ENCODE measurements at regions not wholly inside any gene's neighbourhood (a gene's known extent, or its start where the extent isn't known, plus 50 kb on each side); places are given as distances from the start of the nearest gene placed in this dataset.

DNA sequence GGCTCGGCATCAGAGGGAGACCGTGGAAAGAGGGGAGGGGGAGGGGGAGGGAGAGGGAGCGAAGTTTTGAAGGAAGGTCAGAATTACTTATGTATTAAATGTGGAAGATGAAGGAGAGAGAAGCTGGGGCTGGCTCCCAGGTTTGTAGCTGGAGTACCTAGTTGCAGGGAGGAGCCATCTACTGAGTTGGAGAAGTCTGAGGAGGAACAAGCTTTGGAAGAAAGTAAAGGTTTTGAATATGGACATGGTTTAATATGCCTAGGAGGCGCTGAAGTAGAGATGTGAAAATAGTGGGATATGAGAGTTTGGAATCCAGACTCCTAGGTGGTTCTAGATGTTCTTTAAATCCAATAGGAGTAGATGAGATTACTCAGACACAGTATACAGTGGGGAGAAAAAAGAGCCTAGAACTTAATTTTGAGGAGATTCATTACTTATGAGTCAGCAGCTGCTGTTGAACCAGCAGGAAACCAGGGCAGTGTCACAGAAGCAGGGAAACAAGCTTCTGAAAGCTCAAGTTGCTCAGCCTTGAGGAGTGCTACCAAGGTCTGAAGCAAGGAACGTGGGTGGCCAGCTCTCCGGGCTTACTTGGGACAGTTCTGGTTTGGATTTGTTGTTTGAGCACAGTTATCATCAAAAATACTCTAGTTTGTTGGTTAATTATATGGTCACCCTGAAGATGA is 149.3 kb downstream of the UTRN start:
- TF ChIP-seq EZH2 (IDR thresholded peaks at IDR 0.05; ENCODE audit: borderline replicate concordance, low read depth, low read length, poor library complexity, severe bottlenecking), result no peak
- TF ChIP-seq, protein P1, sequence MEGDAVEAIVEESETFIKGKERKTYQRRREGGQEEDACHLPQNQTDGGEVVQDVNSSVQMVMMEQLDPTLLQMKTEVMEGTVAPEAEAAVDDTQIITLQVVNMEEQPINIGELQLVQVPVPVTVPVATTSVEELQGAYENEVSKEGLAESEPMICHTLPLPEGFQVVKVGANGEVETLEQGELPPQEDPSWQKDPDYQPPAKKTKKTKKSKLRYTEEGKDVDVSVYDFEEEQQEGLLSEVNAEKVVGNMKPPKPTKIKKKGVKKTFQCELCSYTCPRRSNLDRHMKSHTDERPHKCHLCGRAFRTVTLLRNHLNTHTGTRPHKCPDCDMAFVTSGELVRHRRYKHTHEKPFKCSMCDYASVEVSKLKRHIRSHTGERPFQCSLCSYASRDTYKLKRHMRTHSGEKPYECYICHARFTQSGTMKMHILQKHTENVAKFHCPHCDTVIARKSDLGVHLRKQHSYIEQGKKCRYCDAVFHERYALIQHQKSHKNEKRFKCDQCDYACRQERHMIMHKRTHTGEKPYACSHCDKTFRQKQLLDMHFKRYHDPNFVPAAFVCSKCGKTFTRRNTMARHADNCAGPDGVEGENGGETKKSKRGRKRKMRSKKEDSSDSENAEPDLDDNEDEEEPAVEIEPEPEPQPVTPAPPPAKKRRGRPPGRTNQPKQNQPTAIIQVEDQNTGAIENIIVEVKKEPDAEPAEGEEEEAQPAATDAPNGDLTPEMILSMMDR (conservative IDR thresholded peaks at IDR 0.05; ENCODE audit: low read depth, low read length), result no peak
